GM21515 (cell line): ENCODE measurements at regions not wholly inside any gene's neighbourhood (a gene's known extent, or its start where the extent isn't known, plus 50 kb on each side); places are given as distances from the start of the nearest gene placed in this dataset.

Experiments used
- ATAC-seq: cut with Tn5 transposase; IDR thresholded peaks from one replicate; pipeline ENCODE4 v1.9.1; 2021; ENCODE audit not compliant: unreplicated experiment

- ATAC-seq: no peak
Observed at GRCh38 chr13:106786006-106786563, 218.1 kb upstream of the ARGLU1 start.

GRCh38 chr13:106774621-106775020 is 206.7 kb upstream of the ARGLU1 start:
- no peak for ATAC-seq

- ATAC-seq: no peak
Observed at GRCh38 chr13:106772006-106772601, 204.2 kb upstream of the ARGLU1 start.

GRCh38 chr13:106768991-106769390 is 201.1 kb upstream of the ARGLU1 start:
- ATAC-seq: no peak

- ATAC-seq: no peak
Observed at GRCh38 chr13:106762708-106763107, 194.8 kb upstream of the ARGLU1 start.

- ATAC-seq: no peak
Observed at GRCh38 chr13:106756446-106756845, 188.5 kb upstream of the ARGLU1 start.

GRCh38 chr13:106755542-106755941 is 187.6 kb upstream of the ARGLU1 start:
- no peak for ATAC-seq

GRCh38 chr13:106753251-106753650 is 185.3 kb upstream of the ARGLU1 start:
- ATAC-seq: no peak

GRCh38 chr13:106752584-106753170 is 184.7 kb upstream of the ARGLU1 start:
- ATAC-seq: no peak

GRCh38 chr13:106748785-106749184 is 180.8 kb upstream of the ARGLU1 start:
- no peak for ATAC-seq

GRCh38 chr13:106744516-106744915 is 176.6 kb upstream of the ARGLU1 start:
- ATAC-seq: no peak

- ATAC-seq: no peak
Observed at GRCh38 chr13:106738186-106738678, 170.3 kb upstream of the ARGLU1 start.

GRCh38 chr13:106736941-106737340 is 169.0 kb upstream of the ARGLU1 start:
- ATAC-seq: no peak

- ATAC-seq: no peak
Observed at GRCh38 chr13:106734198-106734597, 166.3 kb upstream of the ARGLU1 start.

GRCh38 chr13:106723036-106723435 is 155.1 kb upstream of the ARGLU1 start:
- no peak for ATAC-seq

GRCh38 chr13:106722620-106723019 is 154.7 kb upstream of the ARGLU1 start:
- ATAC-seq: no peak

- no peak for ATAC-seq
Observed at GRCh38 chr13:106721599-106721998, 153.7 kb upstream of the ARGLU1 start.

GRCh38 chr13:106714271-106714982 is 146.5 kb upstream of the ARGLU1 start:
- no peak for ATAC-seq

- no peak for ATAC-seq
Observed at GRCh38 chr13:106712381-106712780, 144.4 kb upstream of the ARGLU1 start.

- ATAC-seq: no peak
Observed at GRCh38 chr13:106710266-106710665, 142.3 kb upstream of the ARGLU1 start.

- no peak for ATAC-seq
Observed at GRCh38 chr13:106709522-106709921, 141.6 kb upstream of the ARGLU1 start.

GRCh38 chr13:106702505-106702904 is 134.6 kb upstream of the ARGLU1 start:
- ATAC-seq: no peak
